H9 (cell line): ENCODE measurements at regions not wholly inside any gene's neighbourhood (a gene's known extent, or its start where the extent isn't known, plus 50 kb on each side); places are given as distances from the start of the nearest gene placed in this dataset.

Source experiments
- DNase-seq: peaks from one replicate; pipeline ENCODE4 v3.0.0-alpha.2; 2017
- H2AFZ ChIP-seq: one replicate; pipeline ENCODE4 v1.6.1; 2013; ENCODE audit warnings: mild to moderate bottlenecking, low read length, control low read depth, moderate library complexity
- H2AK5ac ChIP-seq: 2 replicates; pipeline ENCODE4 v1.6.1; 2013; ENCODE audit warnings: low read length, control low read depth, mixed read lengths; ENCODE audit not compliant: insufficient read length
- H2BK120ac ChIP-seq: one replicate; pipeline ENCODE4 v1.6.1; 2013; ENCODE audit warnings: low read depth, mild to moderate bottlenecking, low read length, control low read depth, inconsistent platforms; ENCODE audit not compliant: poor library complexity, severe bottlenecking
- H2BK12ac ChIP-seq: 2 replicates; pipeline ENCODE4 v1.6.1; 2013; ENCODE audit warnings: low read length, control low read depth, mixed read lengths, low read depth; ENCODE audit not compliant: insufficient read length
- H2BK15ac ChIP-seq: 2 replicates; pipeline ENCODE4 v1.6.1; 2013; ENCODE audit warnings: low read depth, low read length, control low read depth
- H2BK20ac ChIP-seq: one replicate; pipeline ENCODE4 v1.6.1; 2013; ENCODE audit warnings: low read depth, mild to moderate bottlenecking, low read length, control low read depth, inconsistent platforms; ENCODE audit not compliant: poor library complexity, severe bottlenecking
- H2BK5ac ChIP-seq: 2 replicates; pipeline ENCODE4 v1.6.1; 2013; ENCODE audit warnings: low read length, control low read depth, mixed read lengths; ENCODE audit not compliant: insufficient read length
- H3K14ac ChIP-seq: 2 replicates; pipeline ENCODE4 v1.6.1; 2013; ENCODE audit warnings: low read length, control low read depth; ENCODE audit not compliant: insufficient read depth
- H3K18ac ChIP-seq: 2 replicates; pipeline ENCODE4 v1.6.1; 2013; ENCODE audit warnings: low read depth, mild to moderate bottlenecking, mixed read lengths, low read length, control low read depth; ENCODE audit not compliant: insufficient read length
- H3K23ac ChIP-seq: 2 replicates; pipeline ENCODE4 v1.6.1; 2013; ENCODE audit warnings: low read length, control low read depth, mixed read lengths, low read depth; ENCODE audit not compliant: insufficient read length
- H3K23me2 ChIP-seq: 2 replicates; pipeline ENCODE4 v1.6.1; 2013; ENCODE audit warnings: low read depth, mild to moderate bottlenecking, mixed read lengths, low read length, control low read depth; ENCODE audit not compliant: insufficient read length, poor library complexity, severe bottlenecking
- H3K27ac ChIP-seq: 2 replicates; pipeline ENCODE4 v1.5.1; 2013; ENCODE audit warnings: low read length, control low read depth, mixed read lengths, low read depth; ENCODE audit not compliant: insufficient read length
- H3K27me3 ChIP-seq: 2 replicates; pipeline ENCODE4 v1.6.1; 2013; ENCODE audit warnings: low read length, control low read depth, inconsistent platforms; ENCODE audit not compliant: insufficient read depth
- H3K4ac ChIP-seq: 2 replicates; pipeline ENCODE4 v1.6.1; 2013; ENCODE audit warnings: low read depth, mild to moderate bottlenecking, control low read depth, inconsistent platforms, low read length, moderate library complexity
- H3K4me1 ChIP-seq: 2 replicates; pipeline ENCODE4 v1.6.1; 2013; ENCODE audit warnings: low read length, control low read depth, inconsistent platforms; ENCODE audit not compliant: insufficient read depth
- H3K4me2 ChIP-seq: 2 replicates; pipeline ENCODE4 v1.6.1; 2013; ENCODE audit warnings: low read length, control low read depth, mixed read lengths; ENCODE audit not compliant: insufficient read length, insufficient read depth
- H3K56ac ChIP-seq: 2 replicates; pipeline ENCODE4 v1.6.1; 2013; ENCODE audit warnings: low read depth, mild to moderate bottlenecking, mixed read lengths, low read length, control low read depth; ENCODE audit not compliant: insufficient read length
- H3K79me1 ChIP-seq: 2 replicates; pipeline ENCODE4 v1.6.1; 2013; ENCODE audit warnings: low read depth, mild to moderate bottlenecking, moderate library complexity, low read length, control low read depth, inconsistent platforms; ENCODE audit not compliant: insufficient read depth, poor library complexity, severe bottlenecking
- H3K79me2 ChIP-seq: 2 replicates; pipeline ENCODE4 v1.6.1; 2013; ENCODE audit warnings: low read length, control low read depth, inconsistent platforms; ENCODE audit not compliant: insufficient read depth
- H3K9ac ChIP-seq: 2 replicates; pipeline ENCODE4 v1.6.1; 2013; ENCODE audit warnings: low read length, control low read depth, mixed read lengths; ENCODE audit not compliant: insufficient read length; ENCODE audit errors: extremely low read depth
- H3K9me3 ChIP-seq: one replicate; pipeline ENCODE4 v1.6.1; 2013; ENCODE audit warnings: low read depth, low read length, inconsistent platforms; ENCODE audit not compliant: control insufficient read depth
- H3T11ph ChIP-seq: one replicate; pipeline ENCODE4 v1.6.1; 2013; ENCODE audit warnings: mild to moderate bottlenecking, low read length, control low read depth, inconsistent platforms
- H4K20me1 ChIP-seq: one replicate; pipeline ENCODE4 v1.6.1; 2013; ENCODE audit not compliant: control insufficient read depth, insufficient read length, insufficient read depth
- H4K5ac ChIP-seq: 2 replicates; pipeline ENCODE4 v1.6.1; 2013; ENCODE audit warnings: low read depth, mild to moderate bottlenecking, mixed read lengths, low read length, control low read depth; ENCODE audit not compliant: insufficient read length
- H4K8ac ChIP-seq: replicated peaks from 2 replicates; pipeline ENCODE4 v1.6.1; 2013; ENCODE audit warnings: low read length, control low read depth, mixed read lengths, low read depth; ENCODE audit not compliant: insufficient read length
- H4K91ac ChIP-seq: 2 replicates; pipeline ENCODE4 v1.6.1; 2013; ENCODE audit warnings: low read depth, mild to moderate bottlenecking, moderate library complexity, mixed read lengths, low read length, control low read depth; ENCODE audit not compliant: insufficient read length
- H3K27ac Mint-ChIP-seq, 3 experiments: 2 replicates in 2 of 3; 3 replicates in 1 of 3; pipeline ENCODE4 v1.8.0; 2020 to 2021; ENCODE audit warnings: mixed read lengths in 3 of 3, mild to moderate bottlenecking in 1 of 3, moderate library complexity in 1 of 3
- H3K27me3 Mint-ChIP-seq: 2 replicates; pipeline ENCODE4 v1.8.0; 2021; ENCODE audit warnings: low read depth, mild to moderate bottlenecking, moderate library complexity, mixed read lengths
- H3K36me3 Mint-ChIP-seq, 3 experiments: 2 replicates in 2 of 3; 3 replicates in 1 of 3; pipeline ENCODE4 v1.8.0; 2020 to 2021; ENCODE audit warnings: low read depth in 3 of 3, mixed read lengths in 3 of 3; ENCODE audit not compliant: insufficient read depth in 1 of 3
- H3K4me1 Mint-ChIP-seq, 2 experiments: 2 replicates each; pipeline ENCODE4 v1.8.0; 2020; ENCODE audit warnings: mixed read lengths in 2 of 2
- H3K4me3 Mint-ChIP-seq, 2 experiments: 2 replicates in 1 of 2; 3 replicates in 1 of 2; pipeline ENCODE4 v1.8.0; 2020 to 2021; ENCODE audit warnings: mild to moderate bottlenecking in 2 of 2, mixed read lengths in 2 of 2, moderate library complexity in 1 of 2
- H3K9me3 Mint-ChIP-seq, 2 experiments: 2 replicates in 1 of 2; 3 replicates in 1 of 2; pipeline ENCODE4 v1.8.0; 2020; ENCODE audit warnings: mild to moderate bottlenecking in 2 of 2, mixed read lengths in 2 of 2, moderate library complexity in 1 of 2
- WGBS: extraction: QIAGEN DNeasy Blood & Tissue Kit; methylation state at CpG from one replicate; pipeline ENCODE4 v1.1.7; 2013; ENCODE audit warnings: missing lambda C conversion rate, low lambda C conversion rate, mixed read lengths; ENCODE audit not compliant: insufficient read length; ENCODE audit errors: extremely low coverage; 5-methylcytosine and 5-hydroxymethylcytosine counted together
- TF ChIP-seq, protein P1 (sequence below): fragments of 200-600 bp; sonication (generic); conservative IDR thresholded peaks from 3 replicates; pipeline ENCODE4 v1.8.0; 2021; ENCODE audit warnings: antibody characterized with exemption, mild to moderate bottlenecking

DNA sequence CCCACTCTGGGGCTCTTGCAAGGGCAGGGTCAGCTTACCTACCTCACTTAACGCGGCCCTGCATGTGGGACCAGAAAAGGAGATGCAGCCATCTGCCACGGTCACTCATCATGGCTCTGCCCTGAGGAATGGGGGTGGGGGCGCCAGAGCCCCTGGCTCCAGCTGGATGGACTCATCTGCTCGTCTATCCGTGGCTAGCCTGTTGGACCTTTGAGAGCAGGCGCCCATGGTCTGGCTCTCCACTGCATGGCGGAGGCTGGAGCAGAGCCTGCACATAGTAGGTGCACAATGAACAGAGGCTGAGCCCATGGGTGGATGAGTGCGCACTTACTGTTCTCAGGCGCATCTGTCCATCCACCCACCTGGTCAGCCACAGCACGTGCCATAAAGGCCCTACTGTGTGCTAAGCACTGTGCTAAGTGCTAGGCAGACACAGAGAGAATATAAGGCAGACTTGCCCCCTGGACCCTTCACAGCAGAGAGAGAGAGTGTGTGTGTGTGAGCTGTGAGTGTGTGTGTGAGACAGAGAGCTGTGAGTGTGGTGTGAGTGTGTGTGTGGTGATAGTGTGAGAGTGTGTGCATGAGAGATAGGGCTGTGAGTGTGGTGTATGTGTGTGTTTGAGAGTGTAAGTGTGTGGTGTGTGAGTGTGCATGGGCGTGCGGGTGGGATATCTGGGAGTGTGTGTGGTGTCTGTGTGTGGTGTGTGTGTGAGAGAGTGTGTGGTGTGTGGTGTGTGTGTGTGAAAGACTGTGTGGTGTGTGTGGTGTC, 151.3 kb downstream of the TFCP2L1 start:
- Histone ChIP-seq H3K9me3 (no peaks in the 10 kb centered on the region), H2AK5ac (no peak overlapping the region), H3K4ac (no peak overlapping the region)

More for the DNA sequence above, 151.3 kb downstream of the TFCP2L1 start:
- H3K4me1 Mint-ChIP-seq: peaks cover 21 to 29% of the 10 kb centered on the region in 2 experiments
- peaks cover 6% of the 10 kb centered on the region; the same call in 1 of the 2 replicates for H3K4me1 ChIP-seq
- 0 out of 7 replicates have a peak overlapping the region, but pooled peaks of 1 of the 3 experiments have one; percentile 40 for H3K27ac Mint-ChIP-seq
- peaks cover 6% of the 10 kb centered on the region; the same call in 1 of the 2 replicates for H3K27me3 Mint-ChIP-seq
- H3K23ac ChIP-seq: no peak overlapping the region
- H2BK20ac ChIP-seq: no peak overlapping the region
- H2BK12ac ChIP-seq: no peak overlapping the region
- no peak overlapping the region for H2BK15ac ChIP-seq
- peak overlapping the region; percentile 13 for H3K18ac ChIP-seq
- H4K91ac ChIP-seq: no peak overlapping the region
- no peaks in the 10 kb centered on the region for H4K20me1 ChIP-seq
- peaks cover 4 to 8% of the 10 kb centered on the region in 2 experiments; a peak in 4 of 5 replicates for H3K9me3 Mint-ChIP-seq
- DNase-seq: no peak
- TF ChIP-seq, protein P1, sequence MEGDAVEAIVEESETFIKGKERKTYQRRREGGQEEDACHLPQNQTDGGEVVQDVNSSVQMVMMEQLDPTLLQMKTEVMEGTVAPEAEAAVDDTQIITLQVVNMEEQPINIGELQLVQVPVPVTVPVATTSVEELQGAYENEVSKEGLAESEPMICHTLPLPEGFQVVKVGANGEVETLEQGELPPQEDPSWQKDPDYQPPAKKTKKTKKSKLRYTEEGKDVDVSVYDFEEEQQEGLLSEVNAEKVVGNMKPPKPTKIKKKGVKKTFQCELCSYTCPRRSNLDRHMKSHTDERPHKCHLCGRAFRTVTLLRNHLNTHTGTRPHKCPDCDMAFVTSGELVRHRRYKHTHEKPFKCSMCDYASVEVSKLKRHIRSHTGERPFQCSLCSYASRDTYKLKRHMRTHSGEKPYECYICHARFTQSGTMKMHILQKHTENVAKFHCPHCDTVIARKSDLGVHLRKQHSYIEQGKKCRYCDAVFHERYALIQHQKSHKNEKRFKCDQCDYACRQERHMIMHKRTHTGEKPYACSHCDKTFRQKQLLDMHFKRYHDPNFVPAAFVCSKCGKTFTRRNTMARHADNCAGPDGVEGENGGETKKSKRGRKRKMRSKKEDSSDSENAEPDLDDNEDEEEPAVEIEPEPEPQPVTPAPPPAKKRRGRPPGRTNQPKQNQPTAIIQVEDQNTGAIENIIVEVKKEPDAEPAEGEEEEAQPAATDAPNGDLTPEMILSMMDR: no peak
- no peak overlapping the region for H4K5ac ChIP-seq
- H3K27me3 ChIP-seq: no peaks in the 10 kb centered on the region; the same call in none of the 2 replicates
- no peak overlapping the region for H3T11ph ChIP-seq
- no peak overlapping the region for H4K8ac ChIP-seq
- no peak overlapping the region for H3K27ac ChIP-seq
- no peak overlapping the region for H3K4me3 Mint-ChIP-seq
- no peaks in the 10 kb centered on the region; a peak in 2 of 7 replicates for H3K36me3 Mint-ChIP-seq
- no peak overlapping the region for H2BK5ac ChIP-seq
- H3K56ac ChIP-seq: peak overlapping the region; percentile 10
- no peak overlapping the region for H3K9ac ChIP-seq
- no peak overlapping the region for H2AFZ ChIP-seq
- no peaks in the 10 kb centered on the region for H3K79me2 ChIP-seq
- 69% methylated on average over 2 of the region's 13 CpGs for WGBS
- H3K14ac ChIP-seq: no peak overlapping the region
- H3K23me2 ChIP-seq: no peaks in the 10 kb centered on the region
- H2BK120ac ChIP-seq: no peak overlapping the region
- no peak overlapping the region for H3K4me2 ChIP-seq
- no peaks in the 10 kb centered on the region for H3K79me1 ChIP-seq
